ENCODE measurements at regions not wholly inside any gene's neighbourhood (a gene's known extent, or its start where the extent isn't known, plus 50 kb on each side); places are given as distances from the start of the nearest gene placed in this dataset.

- TF ChIP-seq POLR2A (IDR thresholded peaks at IDR 0.05) = no peak
- no peak for TF ChIP-seq CTCF (IDR thresholded peaks at IDR 0.05)
- Histone ChIP-seq H3K4me3 (replicated peaks in 1 of 3) (no peak overlapping the region), H3K9me3 (no peaks in the 10 kb centered on the region), H3K36me3 (no peaks in the 10 kb centered on the region), H3K27ac (no peak overlapping the region), H3K4me1 (no peaks in the 10 kb centered on the region), H3K27me3 (no peaks in the 10 kb centered on the region)
- intact Hi-C loops (cut with DNase I) = no loop called here
- WGBS, 2 donors = 79 to 81% methylated on average over 6 of the region's 6 CpGs
- DNase-seq = no peak
Measured at GRCh38 chr15:97598353-97598798, 362.1 kb upstream of the ARRDC4 start.

- intact Hi-C loops (cut with DNase I) = no loop called here
- no peaks in the 10 kb centered on the region for H3K4me1 ChIP-seq
- H3K27me3 ChIP-seq = no peaks in the 10 kb centered on the region
- 83 to 87% methylated on average over 5 of the region's 5 CpGs for WGBS, 2 donors
- H3K9me3 ChIP-seq = no peaks in the 10 kb centered on the region
- no peak for DNase-seq
- no peak overlapping the region for H3K4me3 ChIP-seq (replicated peaks in 1 of 3)
- H3K27ac ChIP-seq = no peak overlapping the region
- TF ChIP-seq POLR2A (IDR thresholded peaks at IDR 0.05) (no peak), CTCF (IDR thresholded peaks at IDR 0.05) (no peak)
- H3K36me3 ChIP-seq = no peaks in the 10 kb centered on the region
Measured at GRCh38 chr15:97600190-97600589, 360.3 kb upstream of the ARRDC4 start.

- Histone ChIP-seq H3K4me3 (replicated peaks in 1 of 3) (no peak overlapping the region), H3K27ac (no peak overlapping the region), H3K36me3 (no peaks in the 10 kb centered on the region), H3K4me1 (no peaks in the 10 kb centered on the region), H3K27me3 (no peaks in the 10 kb centered on the region), H3K9me3 (no peaks in the 10 kb centered on the region)
- TF ChIP-seq CTCF (IDR thresholded peaks at IDR 0.05) = no peak
- intact Hi-C loops (cut with DNase I) = no loop called here
- 61 to 73% methylated on average over 2 of the region's 2 CpGs for WGBS, 2 donors
- no peak for DNase-seq
Measured at GRCh38 chr15:97604677-97605076, 355.8 kb upstream of the ARRDC4 start.

GRCh38 chr15:97615114-97615513 is 345.4 kb upstream of the ARRDC4 start:
- DNase-seq = no peak
- WGBS, 2 donors = 92 to 97% methylated on average over 1 of the region's 1 CpG
- intact Hi-C loops (cut with DNase I) = no loop called here
- H3K4me3 ChIP-seq (replicated peaks in 1 of 3) = no peak overlapping the region
- no peaks in the 10 kb centered on the region for H3K36me3 ChIP-seq
- H3K27ac ChIP-seq = no peak overlapping the region
- H3K27me3 ChIP-seq = no peaks in the 10 kb centered on the region
- no peak for TF ChIP-seq POLR2A (IDR thresholded peaks at IDR 0.05)
- TF ChIP-seq CTCF (IDR thresholded peaks at IDR 0.05) = no peak
- no peaks in the 10 kb centered on the region for H3K9me3 ChIP-seq
- H3K4me1 ChIP-seq = no peaks in the 10 kb centered on the region

- DNase-seq = no peak
- intact Hi-C loops (cut with DNase I) = no loop called here
- no peak overlapping the region for H3K4me3 ChIP-seq (replicated peaks in 1 of 3)
- H3K36me3 ChIP-seq = no peaks in the 10 kb centered on the region
- H3K27ac ChIP-seq = no peak overlapping the region
- no peaks in the 10 kb centered on the region for H3K27me3 ChIP-seq
- H3K9me3 ChIP-seq = no peaks in the 10 kb centered on the region
- H3K4me1 ChIP-seq = no peaks in the 10 kb centered on the region
- 68 to 81% methylated on average over 3 of the region's 3 CpGs for WGBS, 2 donors
- TF ChIP-seq CTCF (IDR thresholded peaks at IDR 0.05) (no peak), POLR2A (IDR thresholded peaks at IDR 0.05) (no peak)
Measured at GRCh38 chr15:97623091-97623661, 337.3 kb upstream of the ARRDC4 start.

Data from thyroid gland (tissue), 4 donors.